Stimulated activated CD4-positive, alpha-beta T cell treated with anti-CD3 and anti-CD28 coated beads, Interleukin-2, amount 100 ng/mL, for 48 hours (primary cell): ENCODE measurements at regions not wholly inside any gene's neighbourhood (a gene's known extent, or its start where the extent isn't known, plus 50 kb on each side); places are given as distances from the start of the nearest gene placed in this dataset.

Experiments
- DNase-seq, 2 donors: peaks; one replicate each; pipeline ENCODE4 v3.0.0-alpha.2; 2020

- DNase-seq = no peak
These were observed 951.6 kb upstream of the MIR17HG start for GRCh38 chr13:90395846-90396245.

- DNase-seq = no peak
These were observed 951.2 kb upstream of the MIR17HG start for GRCh38 chr13:90396266-90396665.

GRCh38 chr13:90397503-90397902, 950.0 kb upstream of the MIR17HG start:
- DNase-seq = no peak

GRCh38 chr13:90400372-90400771, 947.1 kb upstream of the MIR17HG start:
- no peak for DNase-seq

GRCh38 chr13:90401150-90401549, 946.3 kb upstream of the MIR17HG start:
- no peak for DNase-seq

- no peak for DNase-seq
These were observed 945.4 kb upstream of the MIR17HG start for GRCh38 chr13:90402102-90402501.

- no peak for DNase-seq
These were observed 944.9 kb upstream of the MIR17HG start for GRCh38 chr13:90402613-90403012.

- DNase-seq = no peak
These were observed 944.0 kb upstream of the MIR17HG start for GRCh38 chr13:90403330-90404082.

- DNase-seq = no peak
These were observed 942.2 kb upstream of the MIR17HG start for GRCh38 chr13:90405301-90405700.

- no peak for DNase-seq
These were observed 934.5 kb upstream of the MIR17HG start for GRCh38 chr13:90412980-90413379.

- no peak for DNase-seq
These were observed 933.9 kb upstream of the MIR17HG start for GRCh38 chr13:90413548-90413947.

- DNase-seq = no peak
These were observed 932.5 kb upstream of the MIR17HG start for GRCh38 chr13:90414691-90415596.

- no peak for DNase-seq
These were observed 931.6 kb upstream of the MIR17HG start for GRCh38 chr13:90415902-90416301.

- no peak for DNase-seq
These were observed 931.0 kb upstream of the MIR17HG start for GRCh38 chr13:90416519-90416918.

- DNase-seq = no peak
These were observed 930.5 kb upstream of the MIR17HG start for GRCh38 chr13:90416938-90417337.

GRCh38 chr13:90420683-90421082, 926.8 kb upstream of the MIR17HG start:
- no peak for DNase-seq

GRCh38 chr13:90427322-90428272, 919.9 kb upstream of the MIR17HG start:
- DNase-seq = no peak

GRCh38 chr13:90428522-90429210, 918.8 kb upstream of the MIR17HG start:
- no peak for DNase-seq

GRCh38 chr13:90430127-90430526, 917.4 kb upstream of the MIR17HG start:
- DNase-seq = no peak

GRCh38 chr13:90436697-90437096, 910.8 kb upstream of the MIR17HG start:
- DNase-seq = no peak

GRCh38 chr13:90438576-90438975, 908.9 kb upstream of the MIR17HG start:
- DNase-seq = no peak

GRCh38 chr13:90443268-90443667, 904.2 kb upstream of the MIR17HG start:
- no peak for DNase-seq
